ENCODE measurements at regions not wholly inside any gene's neighbourhood (a gene's known extent, or its start where the extent isn't known, plus 50 kb on each side); places are given as distances from the start of the nearest gene placed in this dataset.

DNA sequence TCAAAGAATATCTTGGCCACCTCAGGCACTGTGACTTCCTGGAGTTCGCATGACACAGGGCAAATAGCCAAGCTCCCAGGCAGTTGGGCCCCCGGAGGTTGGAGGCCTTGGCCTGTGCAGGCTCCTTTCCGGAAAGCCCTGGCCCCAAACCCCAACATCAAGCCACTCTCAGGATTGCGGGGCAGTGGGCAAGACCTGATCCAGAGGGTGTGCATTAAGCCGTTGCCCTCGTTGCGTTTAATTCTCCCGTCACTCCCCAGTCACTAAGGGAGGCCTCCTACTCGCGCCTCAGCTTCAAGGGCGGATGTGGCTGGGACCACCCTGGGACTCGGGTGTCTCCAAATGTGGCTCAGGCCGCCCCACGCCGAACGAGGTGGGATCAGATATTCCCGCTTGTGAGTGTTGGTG is 60.1 kb downstream of the TMEM174 start:
- DNase-seq (ENCODE audit: low spot score in 2 of 2) (no peak), FAIRE-seq (no peak)

DNA sequence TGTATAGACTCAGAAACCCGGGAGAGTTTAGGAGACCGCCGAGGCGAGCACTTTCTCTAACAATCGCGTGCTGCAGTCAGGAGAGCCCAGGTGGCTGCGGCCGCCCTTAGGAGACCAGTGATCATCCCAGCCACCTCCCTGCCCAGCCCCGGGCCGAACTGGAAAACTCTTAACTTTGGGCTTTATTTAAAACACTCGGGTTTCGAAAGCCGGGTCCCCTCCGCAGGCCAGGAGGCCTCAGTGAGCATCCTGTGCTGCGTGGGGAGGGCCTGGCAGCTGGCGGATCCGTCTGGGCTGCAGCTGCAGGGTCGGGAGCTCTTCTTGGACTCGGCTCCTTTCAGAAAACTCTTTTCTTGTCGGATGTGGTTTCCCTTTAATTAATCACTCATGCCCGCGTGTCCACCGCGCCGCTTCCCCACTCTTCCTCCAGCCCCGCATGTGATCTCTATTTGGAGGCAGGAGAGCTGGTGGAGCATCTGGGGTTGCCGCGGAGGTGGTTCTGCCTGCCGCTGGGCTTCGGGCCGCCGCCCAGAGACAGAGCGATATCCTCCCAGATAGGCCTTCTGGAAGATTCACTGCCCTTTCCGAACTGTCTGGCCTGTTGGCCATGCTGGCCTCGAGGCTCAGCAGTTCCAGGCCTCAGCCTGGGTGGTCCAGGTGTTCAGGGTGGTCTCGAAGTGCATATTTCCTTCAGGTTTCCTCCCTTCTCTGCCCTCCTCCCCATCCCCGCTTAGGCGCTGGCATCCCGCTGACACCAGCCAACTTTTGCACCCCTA is 59.5 kb downstream of the TMEM174 start:
- DNase-seq (ENCODE audit: low spot score in 2 of 2) (no peak), FAIRE-seq (no peak)

DNA sequence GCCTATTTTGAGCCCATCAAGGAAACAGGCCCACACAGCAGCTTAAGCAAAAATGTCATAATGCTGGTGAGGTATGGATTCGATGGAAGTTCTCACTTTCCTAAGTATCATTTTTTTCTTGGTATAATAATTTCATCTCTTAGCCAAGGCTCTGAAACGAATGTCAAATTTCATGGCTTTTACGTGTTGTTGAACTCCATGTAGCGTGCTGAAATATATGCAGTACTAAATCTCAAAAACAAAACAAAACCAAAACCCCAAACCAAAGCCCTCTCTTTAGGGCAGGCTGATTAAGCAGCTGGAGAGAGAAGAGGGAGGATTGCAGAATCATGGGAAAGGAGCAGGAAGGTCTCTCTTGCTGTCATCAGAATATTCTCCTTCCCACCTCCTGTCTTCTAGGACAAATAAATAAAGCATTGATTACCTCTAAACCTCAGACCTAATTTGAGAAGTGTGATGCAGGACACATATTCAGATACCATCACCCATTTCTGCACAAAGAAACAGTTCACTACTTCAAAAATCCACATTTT is 58.3 kb downstream of the TMEM174 start:
- DNase-seq (ENCODE audit: low spot score in 2 of 2) = no peak

DNA sequence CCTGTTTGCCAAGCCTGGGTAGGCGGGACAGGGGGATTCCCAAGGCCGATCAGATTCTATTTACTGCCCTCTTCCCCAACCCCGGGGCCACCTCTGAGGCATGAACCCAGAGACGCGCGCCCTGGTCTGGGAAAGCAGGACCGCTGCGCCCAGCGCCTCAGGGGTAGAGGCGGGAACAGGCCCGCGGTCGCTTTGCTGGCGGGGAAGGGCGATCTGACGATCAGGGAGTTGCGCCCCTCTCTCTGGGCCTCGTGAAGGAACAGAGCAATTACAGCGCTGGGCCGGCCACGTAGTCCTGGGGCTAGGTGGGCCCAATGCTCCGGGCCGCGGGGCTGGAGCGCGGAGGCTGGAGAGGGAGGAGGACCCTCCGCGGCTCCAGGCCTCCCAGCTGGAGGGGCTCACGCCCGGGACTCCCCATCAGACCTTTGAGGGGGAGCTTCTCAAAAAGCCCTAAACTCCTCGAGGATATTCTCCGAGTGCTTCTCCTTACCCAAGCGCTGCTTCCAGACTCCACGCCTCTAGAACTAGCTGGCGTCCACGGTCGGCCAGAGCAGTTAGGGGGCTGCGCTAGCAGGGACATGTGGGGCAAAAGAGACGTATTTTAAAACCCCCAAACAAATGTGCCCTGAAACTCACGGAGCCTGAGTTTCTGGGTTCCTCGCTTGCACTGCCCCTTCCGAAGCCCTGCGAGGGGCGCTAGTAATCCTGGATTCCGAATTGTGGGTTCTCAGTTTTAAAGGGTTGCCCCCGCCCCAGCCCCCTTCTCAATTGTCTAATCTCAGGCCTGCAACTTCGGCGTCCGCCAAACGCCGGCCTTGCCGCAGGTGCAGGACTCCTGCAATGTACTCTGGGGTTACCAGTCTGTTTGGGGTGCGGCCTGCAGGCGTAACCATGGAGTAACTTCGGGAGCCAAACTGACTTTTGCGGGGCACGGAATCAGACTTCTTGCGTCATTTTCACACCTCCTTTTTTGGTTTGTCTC is 57.6 kb downstream of the TMEM174 start:
- FAIRE-seq = no peak
- DNase-seq (ENCODE audit: low spot score in 2 of 2) = no peak

More for the DNA sequence above, 58.3 kb downstream of the TMEM174 start:
- no peak for FAIRE-seq

DNA sequence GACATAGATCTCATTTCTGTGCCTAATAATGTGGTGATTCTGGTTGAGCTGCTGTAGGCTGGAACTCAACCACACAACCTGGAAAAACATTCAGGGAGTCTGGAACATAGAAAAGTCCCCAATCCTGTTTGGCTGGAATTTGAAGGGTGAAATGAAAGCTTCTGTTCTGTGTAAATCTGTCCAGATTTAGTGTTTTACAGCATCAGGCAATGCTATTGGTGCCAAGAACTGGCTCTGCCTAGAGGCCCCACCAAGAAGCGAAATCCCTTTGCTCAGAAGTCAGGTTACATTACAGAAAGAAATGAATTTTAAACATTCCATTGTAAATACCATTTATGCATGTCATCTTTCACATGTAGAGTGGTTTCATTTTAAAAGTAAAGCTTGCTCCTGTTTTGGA is 56.3 kb downstream of the TMEM174 start:
- DNase-seq (ENCODE audit: low spot score in 2 of 2) (no peak), FAIRE-seq (no peak)

DNA sequence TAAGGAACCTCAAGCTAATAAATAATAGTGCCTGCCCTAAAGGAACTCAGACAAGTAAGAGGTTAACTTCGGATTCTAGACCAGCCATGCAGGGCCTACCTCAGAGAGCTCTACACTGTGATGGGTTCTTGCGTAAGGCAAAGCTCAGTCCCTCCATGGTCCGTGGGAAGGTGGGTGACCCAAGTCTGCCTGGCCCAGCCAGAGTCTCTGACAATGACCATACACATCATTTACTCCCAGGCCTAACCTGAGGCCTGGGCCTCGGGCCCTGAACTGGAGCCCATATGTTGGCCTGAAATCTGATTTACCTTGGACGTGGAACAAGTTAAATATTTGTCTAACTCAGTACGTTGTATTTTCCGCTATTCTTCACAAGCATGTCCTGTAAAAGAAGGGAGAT is 55.1 kb downstream of the TMEM174 start:
- no peak for FAIRE-seq
- no peak for DNase-seq (ENCODE audit: low spot score in 2 of 2)

Measured in frontal cortex (tissue), 3 donors.